Activated T-cell treated with anti-CD3 and anti-CD28 coated beads, Interleukin-2, amount 50 U/mL, for 72 hours (primary cell): ENCODE measurements at regions not wholly inside any gene's neighbourhood (a gene's known extent, or its start where the extent isn't known, plus 50 kb on each side); places are given as distances from the start of the nearest gene placed in this dataset.
A peak's percentile ranks its signal among the peaks of the same experiment; 100 is the strongest.

Source experiments
- ATAC-seq, 2 donors: fragments of 150-1000 bp; cut with Tn5 transposase; replicated peaks in 1 of 2; 2 replicates each; pipeline ENCODE4 v1.10.0; 2021; ENCODE audit warnings: moderate library complexity in 2 of 2, mild to moderate bottlenecking in 1 of 2
- DNase-seq, 2 donors: peaks; one replicate each; pipeline ENCODE4 v3.0.0; 2021 to 2022; ENCODE audit warnings: mixed read lengths in 1 of 2
- H3K27ac Mint-ChIP-seq: one replicate; pipeline ENCODE4 v1.8.0; 2022; ENCODE audit warnings: mild to moderate bottlenecking, moderate library complexity, mixed read lengths
- H3K27me3 Mint-ChIP-seq: one replicate; pipeline ENCODE4 v1.8.0; 2022; ENCODE audit warnings: low read depth, mixed read lengths
- H3K36me3 Mint-ChIP-seq, 2 donors: one replicate each; pipeline ENCODE4 v1.8.0; 2022; ENCODE audit warnings: mixed read lengths in 2 of 2, mild to moderate bottlenecking in 1 of 2; ENCODE audit not compliant: insufficient read depth in 2 of 2
- H3K4me1 Mint-ChIP-seq: one replicate; pipeline ENCODE4 v1.8.0; 2022; ENCODE audit warnings: low read depth, mixed read lengths
- H3K4me3 Mint-ChIP-seq, 2 donors: one replicate each; pipeline ENCODE4 v1.8.0; 2022; ENCODE audit warnings: mild to moderate bottlenecking in 2 of 2, mixed read lengths in 2 of 2, moderate library complexity in 2 of 2
- H3K9me3 Mint-ChIP-seq, 2 donors: one replicate each; pipeline ENCODE4 v1.8.0; 2022; ENCODE audit warnings: mixed read lengths in 2 of 2

GRCh38 chr3:152157337-152157736, 111.4 kb upstream of the MBNL1 start:
- H3K27ac Mint-ChIP-seq: no peak overlapping the region
- H3K4me1 Mint-ChIP-seq: peaks cover 10% of the 10 kb centered on the region
- H3K27me3 Mint-ChIP-seq: no peaks in the 10 kb centered on the region
- ATAC-seq (peak in 1 of 2 donors; percentile 32), DNase-seq (no peak)
- H3K4me3 Mint-ChIP-seq: no peak overlapping the region
- peaks cover 0 to 2% of the 10 kb centered on the region in 2 donors for H3K9me3 Mint-ChIP-seq
- no peaks in the 10 kb centered on the region for H3K36me3 Mint-ChIP-seq

- Mint-ChIP-seq H3K27me3 (no peaks in the 10 kb centered on the region), H3K36me3 (no peaks in the 10 kb centered on the region), H3K27ac (no peak overlapping the region), H3K9me3 (no peaks in the 10 kb centered on the region), H3K4me3 (no peak overlapping the region), H3K4me1 (peaks cover 10% of the 10 kb centered on the region)
- ATAC-seq (no peak), DNase-seq (no peak)
Observed at GRCh38 chr3:152159328-152159727, 109.4 kb upstream of the MBNL1 start.

- Mint-ChIP-seq H3K27ac (peak overlapping the region; percentile 51), H3K27me3 (no peaks in the 10 kb centered on the region), H3K9me3 (peaks cover 1 to 3% of the 10 kb centered on the region in 2 donors), H3K4me3 (peak overlapping the region in 1 of 2 donors; percentile 47), H3K36me3 (no peaks in the 10 kb centered on the region), H3K4me1 (peaks cover 10% of the 10 kb centered on the region)
- ATAC-seq (peak in 1 of 2 donors; percentile 48), DNase-seq (no peak)
Observed at GRCh38 chr3:152160350-152161011, 108.2 kb upstream of the MBNL1 start.

- Mint-ChIP-seq H3K36me3 (peaks cover 0 to 4% of the 10 kb centered on the region in 2 donors), H3K9me3 (peaks cover 0 to 2% of the 10 kb centered on the region in 2 donors), H3K4me1 (peaks cover under 1% of the 10 kb centered on the region), H3K27ac (no peak overlapping the region), H3K4me3 (no peak overlapping the region), H3K27me3 (no peaks in the 10 kb centered on the region)
- DNase-seq (no peak), ATAC-seq (no peak)
Observed at GRCh38 chr3:152172460-152172859, 96.3 kb upstream of the MBNL1 start.

GRCh38 chr3:152173627-152174026, 95.1 kb upstream of the MBNL1 start:
- Mint-ChIP-seq H3K9me3 (peaks cover 0 to 2% of the 10 kb centered on the region in 2 donors), H3K4me3 (no peak overlapping the region), H3K36me3 (peaks cover 0 to 2% of the 10 kb centered on the region in 2 donors), H3K4me1 (peaks cover 12% of the 10 kb centered on the region), H3K27me3 (no peaks in the 10 kb centered on the region), H3K27ac (no peak overlapping the region)
- ATAC-seq (no peak), DNase-seq (no peak)

- no peak overlapping the region for H3K27ac Mint-ChIP-seq
- ATAC-seq: no peak
- no peak for DNase-seq
- H3K4me3 Mint-ChIP-seq: no peak overlapping the region
- H3K9me3 Mint-ChIP-seq: peaks cover 0 to 2% of the 10 kb centered on the region in 2 donors
- H3K4me1 Mint-ChIP-seq: peaks cover 26% of the 10 kb centered on the region
- H3K36me3 Mint-ChIP-seq: peaks cover 0 to 2% of the 10 kb centered on the region in 2 donors
- H3K27me3 Mint-ChIP-seq: no peaks in the 10 kb centered on the region
Observed at GRCh38 chr3:152174876-152175527, 93.7 kb upstream of the MBNL1 start.

- no peak overlapping the region for H3K27ac Mint-ChIP-seq
- peaks cover 0 to 2% of the 10 kb centered on the region in 2 donors for H3K9me3 Mint-ChIP-seq
- H3K27me3 Mint-ChIP-seq: no peaks in the 10 kb centered on the region
- no peak for ATAC-seq
- DNase-seq: no peak
- peaks cover 0 to 2% of the 10 kb centered on the region in 2 donors for H3K36me3 Mint-ChIP-seq
- H3K4me1 Mint-ChIP-seq: peaks cover 28% of the 10 kb centered on the region
- no peak overlapping the region for H3K4me3 Mint-ChIP-seq
Observed at GRCh38 chr3:152175528-152175889, 93.2 kb upstream of the MBNL1 start.

- H3K9me3 Mint-ChIP-seq: peaks cover 0 to 2% of the 10 kb centered on the region in 2 donors
- no peaks in the 10 kb centered on the region for H3K27me3 Mint-ChIP-seq
- no peak overlapping the region for H3K27ac Mint-ChIP-seq
- H3K36me3 Mint-ChIP-seq: peaks cover 0 to 2% of the 10 kb centered on the region in 2 donors
- peaks cover 28% of the 10 kb centered on the region for H3K4me1 Mint-ChIP-seq
- no peak for DNase-seq
- no peak overlapping the region for H3K4me3 Mint-ChIP-seq
- ATAC-seq: no peak
Observed at GRCh38 chr3:152176241-152176640, 92.5 kb upstream of the MBNL1 start.

GRCh38 chr3:152176998-152177397, 91.7 kb upstream of the MBNL1 start:
- DNase-seq (no peak), ATAC-seq (no peak)
- no peak overlapping the region for H3K27ac Mint-ChIP-seq
- H3K36me3 Mint-ChIP-seq: no peaks in the 10 kb centered on the region
- H3K27me3 Mint-ChIP-seq: no peaks in the 10 kb centered on the region
- no peak overlapping the region for H3K4me3 Mint-ChIP-seq
- H3K4me1 Mint-ChIP-seq: peaks cover 32% of the 10 kb centered on the region
- no peaks in the 10 kb centered on the region for H3K9me3 Mint-ChIP-seq

DNA sequence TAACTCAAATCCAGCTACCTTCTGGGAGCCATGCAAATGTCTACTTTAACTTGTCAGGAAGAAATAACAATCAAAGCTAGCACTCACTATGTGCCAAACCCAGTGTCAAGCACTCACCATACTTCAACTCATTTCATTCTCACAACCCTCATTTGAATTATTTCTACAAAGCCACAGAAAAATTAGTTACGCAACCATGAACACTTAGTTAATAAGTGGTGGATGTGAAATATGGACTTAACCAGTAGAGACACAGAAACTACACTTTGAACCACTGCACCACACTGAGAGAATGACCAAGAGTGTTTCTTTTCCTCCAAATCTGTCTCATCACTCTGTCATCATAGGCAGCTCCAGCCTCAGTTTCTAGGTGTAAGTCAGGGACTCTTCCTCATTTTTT, 91.0 kb upstream of the MBNL1 start:
- no peak overlapping the region for H3K4me3 Mint-ChIP-seq
- no peaks in the 10 kb centered on the region for H3K9me3 Mint-ChIP-seq
- no peak for DNase-seq
- H3K4me1 Mint-ChIP-seq: peaks cover 40% of the 10 kb centered on the region
- no peaks in the 10 kb centered on the region for H3K27me3 Mint-ChIP-seq
- no peaks in the 10 kb centered on the region for H3K36me3 Mint-ChIP-seq
- no peak overlapping the region for H3K27ac Mint-ChIP-seq
- ATAC-seq: no peak

GRCh38 chr3:152183473-152183872, 85.3 kb upstream of the MBNL1 start:
- Mint-ChIP-seq H3K27me3 (no peaks in the 10 kb centered on the region), H3K9me3 (no peaks in the 10 kb centered on the region), H3K4me1 (peaks cover 73% of the 10 kb centered on the region), H3K4me3 (peak overlapping the region; percentile 49 to 71), H3K27ac (peak overlapping the region; percentile 51), H3K36me3 (no peaks in the 10 kb centered on the region)
- DNase-seq: peak; percentile 58
- ATAC-seq: peak; percentile 88 to 93

- peaks cover 72% of the 10 kb centered on the region for H3K4me1 Mint-ChIP-seq
- no peaks in the 10 kb centered on the region for H3K27me3 Mint-ChIP-seq
- no peak overlapping the region for H3K27ac Mint-ChIP-seq
- H3K36me3 Mint-ChIP-seq: no peaks in the 10 kb centered on the region
- ATAC-seq (no peak), DNase-seq (no peak)
- peak overlapping the region in 1 of 2 donors; percentile 23 for H3K4me3 Mint-ChIP-seq
- no peaks in the 10 kb centered on the region for H3K9me3 Mint-ChIP-seq
Observed at GRCh38 chr3:152184971-152185686, 83.6 kb upstream of the MBNL1 start.

- no peaks in the 10 kb centered on the region for H3K27me3 Mint-ChIP-seq
- DNase-seq (no peak), ATAC-seq (no peak)
- H3K4me1 Mint-ChIP-seq: peaks cover 80% of the 10 kb centered on the region
- H3K4me3 Mint-ChIP-seq: no peak overlapping the region
- no peaks in the 10 kb centered on the region for H3K9me3 Mint-ChIP-seq
- H3K27ac Mint-ChIP-seq: no peak overlapping the region
- no peaks in the 10 kb centered on the region for H3K36me3 Mint-ChIP-seq
Observed at GRCh38 chr3:152185891-152186630, 82.7 kb upstream of the MBNL1 start.
